ENCODE measurements at regions not wholly inside any gene's neighbourhood (a gene's known extent, or its start where the extent isn't known, plus 50 kb on each side); places are given as distances from the start of the nearest gene placed in this dataset.

GRCh38 chr12:65517656-65518210 lies 239.2 kb downstream of the MSRB3 start:
- peaks cover 0 to 4% of the 10 kb centered on the region in 2 donors for H3K9me3 ChIP-seq (ENCODE audit: control insufficient read depth in 2 of 2, insufficient read depth in 1 of 2, low read depth in 1 of 2, low read length in 1 of 2)
- H3K27me3 ChIP-seq (ENCODE audit: control insufficient read depth in 3 of 3, insufficient read depth in 3 of 3, low read length in 3 of 3) = no peaks in the 10 kb centered on the region
- no peaks in the 10 kb centered on the region for H3K4me1 ChIP-seq (ENCODE audit: control insufficient read depth in 3 of 3, insufficient read depth in 2 of 3, low read depth in 1 of 3, low read length in 2 of 3)
- WGBS, 3 donors = 86 to 93% (median 89%) methylated on average over 1 of the region's 1 CpG
- no peak overlapping the region for H3K4me3 ChIP-seq (ENCODE audit: low read depth in 1 of 3, low read length in 3 of 3)
- FAIRE-seq = no peak
- no peak overlapping the region for H3K27ac ChIP-seq (ENCODE audit: low read depth in 1 of 3, low read length in 2 of 3)
- H3K36me3 ChIP-seq (ENCODE audit: control insufficient read depth in 3 of 3, insufficient read depth in 2 of 3, low read depth in 1 of 3, low read length in 3 of 3) = no peaks in the 10 kb centered on the region
- DNase-seq = no peak

DNA sequence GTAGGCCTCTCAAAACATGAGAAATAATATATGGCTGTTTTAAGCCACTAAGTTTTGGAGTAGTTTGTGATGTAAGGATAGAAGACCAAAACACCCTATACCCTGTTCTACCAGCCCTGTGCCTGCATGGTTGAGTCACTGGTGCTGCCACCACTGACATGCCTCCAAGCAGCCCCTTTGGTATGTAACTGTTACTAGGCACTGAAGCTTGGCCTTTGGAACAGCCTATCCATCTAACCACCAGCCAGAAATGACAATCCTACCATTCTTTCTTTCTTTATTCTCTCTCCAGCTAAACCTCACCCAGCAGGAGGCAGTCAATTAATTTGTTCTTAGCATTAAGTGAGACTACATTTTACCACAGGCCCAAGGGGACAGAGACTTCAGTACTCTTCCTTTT lies 240.3 kb downstream of the MSRB3 start:
- H3K27ac ChIP-seq (ENCODE audit: low read depth in 1 of 3, low read length in 2 of 3) = no peak overlapping the region
- H3K4me1 ChIP-seq (ENCODE audit: control insufficient read depth in 3 of 3, insufficient read depth in 2 of 3, low read depth in 1 of 3, low read length in 2 of 3) = no peaks in the 10 kb centered on the region
- H3K9me3 ChIP-seq (ENCODE audit: control insufficient read depth in 2 of 2, insufficient read depth in 1 of 2, low read depth in 1 of 2, low read length in 1 of 2) = peaks cover 0 to 4% of the 10 kb centered on the region in 2 donors
- H3K27me3 ChIP-seq (ENCODE audit: control insufficient read depth in 3 of 3, insufficient read depth in 3 of 3, low read length in 3 of 3) = no peaks in the 10 kb centered on the region
- H3K36me3 ChIP-seq (ENCODE audit: control insufficient read depth in 3 of 3, insufficient read depth in 2 of 3, low read depth in 1 of 3, low read length in 3 of 3) = no peaks in the 10 kb centered on the region
- H3K4me3 ChIP-seq (ENCODE audit: low read depth in 1 of 3, low read length in 3 of 3) = no peak overlapping the region
- FAIRE-seq (no peak), DNase-seq (no peak)

DNA sequence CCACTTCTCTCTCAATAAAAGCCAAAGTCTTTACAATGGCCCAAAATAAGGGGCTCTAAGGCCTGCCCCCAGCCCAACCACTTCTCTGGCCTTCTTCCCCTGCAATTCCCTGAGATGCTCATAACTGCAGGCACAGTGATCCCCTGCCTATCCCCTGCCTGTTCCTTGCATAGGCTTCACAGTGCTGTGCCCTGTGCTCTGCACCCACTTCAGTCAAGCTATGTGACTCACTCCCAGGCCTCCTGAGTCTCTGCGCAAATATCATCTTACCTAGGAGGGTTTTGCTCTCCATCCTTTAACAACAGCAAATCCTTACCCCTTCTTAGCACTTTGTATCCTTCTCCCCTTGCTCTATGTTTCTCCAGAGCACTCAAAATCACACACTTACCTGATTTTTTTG lies 242.2 kb downstream of the MSRB3 start:
- Histone ChIP-seq H3K9me3 (ENCODE audit: control insufficient read depth in 2 of 2, insufficient read depth in 1 of 2, low read depth in 1 of 2, low read length in 1 of 2) (peaks cover 0 to 4% of the 10 kb centered on the region in 2 donors), H3K27ac (ENCODE audit: low read depth in 1 of 3, low read length in 2 of 3) (no peak overlapping the region), H3K27me3 (ENCODE audit: control insufficient read depth in 3 of 3, insufficient read depth in 3 of 3, low read length in 3 of 3) (no peaks in the 10 kb centered on the region), H3K4me1 (ENCODE audit: control insufficient read depth in 3 of 3, insufficient read depth in 2 of 3, low read depth in 1 of 3, low read length in 2 of 3) (no peaks in the 10 kb centered on the region), H3K36me3 (ENCODE audit: control insufficient read depth in 3 of 3, insufficient read depth in 2 of 3, low read depth in 1 of 3, low read length in 3 of 3) (no peaks in the 10 kb centered on the region), H3K4me3 (ENCODE audit: low read depth in 1 of 3, low read length in 3 of 3) (no peak overlapping the region)
- DNase-seq (no peak), FAIRE-seq (no peak)
- 94 to 100% (median 99%) methylated on average over 1 of the region's 1 CpG for WGBS, 3 donors

DNA sequence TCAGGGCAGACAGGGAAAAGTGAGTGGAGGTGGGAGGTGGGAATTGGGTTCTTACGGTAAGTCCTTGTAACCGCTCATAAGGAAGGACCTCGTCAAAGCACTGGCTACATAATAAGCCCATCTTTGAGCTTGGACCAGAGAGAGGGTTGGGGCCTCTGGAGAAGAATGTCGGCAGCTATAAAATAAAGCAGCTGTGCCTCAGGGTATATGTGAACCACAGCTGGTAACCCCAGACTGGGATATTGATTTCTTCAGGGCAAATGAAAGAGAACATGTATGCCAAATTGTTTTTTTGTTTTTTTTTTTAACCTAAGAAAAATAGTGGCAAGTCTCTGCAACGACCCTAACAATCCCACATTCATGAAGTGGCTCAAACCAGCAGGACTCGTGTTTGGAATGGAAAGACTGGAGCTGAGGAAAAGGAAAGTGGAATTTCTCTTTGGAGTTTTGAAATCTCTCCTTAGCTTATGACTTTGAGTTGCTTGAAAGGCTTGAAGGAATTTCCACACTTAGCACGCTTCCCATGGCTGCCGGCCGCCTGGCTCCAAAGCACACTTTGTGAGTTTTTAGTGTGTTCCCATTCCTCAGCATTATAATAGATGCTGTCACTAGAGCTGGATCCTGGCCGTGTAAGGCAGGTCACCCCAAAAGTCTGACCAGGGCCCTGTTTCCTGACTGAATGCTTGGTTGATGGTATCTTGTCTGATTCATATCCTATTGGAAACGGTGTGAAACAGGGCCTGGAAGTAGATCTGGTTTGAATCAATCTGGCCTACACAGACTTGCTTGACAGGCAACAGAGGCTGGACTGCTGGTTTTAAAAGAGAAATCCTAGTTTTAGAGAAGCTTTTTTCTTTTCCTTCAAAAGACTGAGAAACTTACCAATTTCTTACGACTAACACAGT lies 244.7 kb downstream of the MSRB3 start:
- no peaks in the 10 kb centered on the region for H3K36me3 ChIP-seq (ENCODE audit: control insufficient read depth in 3 of 3, insufficient read depth in 2 of 3, low read depth in 1 of 3, low read length in 3 of 3)
- H3K27ac ChIP-seq (ENCODE audit: low read depth in 1 of 3, low read length in 2 of 3) = no peak overlapping the region
- H3K4me1 ChIP-seq (ENCODE audit: control insufficient read depth in 3 of 3, insufficient read depth in 2 of 3, low read depth in 1 of 3, low read length in 2 of 3) = no peaks in the 10 kb centered on the region
- no peaks in the 10 kb centered on the region for H3K27me3 ChIP-seq (ENCODE audit: control insufficient read depth in 3 of 3, insufficient read depth in 3 of 3, low read length in 3 of 3)
- DNase-seq = no peak
- no peak for FAIRE-seq
- H3K9me3 ChIP-seq (ENCODE audit: control insufficient read depth in 2 of 2, insufficient read depth in 1 of 2, low read depth in 1 of 2, low read length in 1 of 2) = no peaks in the 10 kb centered on the region
- WGBS, 3 donors = 82 to 89% (median 84%) methylated on average over 12 of the region's 12 CpGs
- H3K4me3 ChIP-seq (ENCODE audit: low read depth in 1 of 3, low read length in 3 of 3) = no peak overlapping the region

GRCh38 chr12:65524666-65525065 lies 246.2 kb downstream of the MSRB3 start:
- no peak for FAIRE-seq
- Histone ChIP-seq H3K4me3 (ENCODE audit: low read depth in 1 of 3, low read length in 3 of 3) (no peak overlapping the region), H3K27ac (ENCODE audit: low read depth in 1 of 3, low read length in 2 of 3) (no peak overlapping the region), H3K9me3 (ENCODE audit: control insufficient read depth in 2 of 2, insufficient read depth in 1 of 2, low read depth in 1 of 2, low read length in 1 of 2) (no peaks in the 10 kb centered on the region), H3K4me1 (ENCODE audit: control insufficient read depth in 3 of 3, insufficient read depth in 2 of 3, low read depth in 1 of 3, low read length in 2 of 3) (no peaks in the 10 kb centered on the region), H3K36me3 (ENCODE audit: control insufficient read depth in 3 of 3, insufficient read depth in 2 of 3, low read depth in 1 of 3, low read length in 3 of 3) (no peaks in the 10 kb centered on the region), H3K27me3 (ENCODE audit: control insufficient read depth in 3 of 3, insufficient read depth in 3 of 3, low read length in 3 of 3) (no peaks in the 10 kb centered on the region)
- 61 to 68% (median 62%) methylated on average over 2 of the region's 2 CpGs for WGBS, 3 donors
- no peak for DNase-seq

GRCh38 chr12:65525491-65526141 lies 247.1 kb downstream of the MSRB3 start:
- no peaks in the 10 kb centered on the region for H3K9me3 ChIP-seq (ENCODE audit: control insufficient read depth in 2 of 2, insufficient read depth in 1 of 2, low read depth in 1 of 2, low read length in 1 of 2)
- no peaks in the 10 kb centered on the region for H3K4me1 ChIP-seq (ENCODE audit: control insufficient read depth in 3 of 3, insufficient read depth in 2 of 3, low read depth in 1 of 3, low read length in 2 of 3)
- no peak overlapping the region for H3K4me3 ChIP-seq (ENCODE audit: low read depth in 1 of 3, low read length in 3 of 3)
- WGBS, 3 donors = 81 to 90% (median 90%) methylated on average over 3 of the region's 3 CpGs
- DNase-seq (no peak), FAIRE-seq (no peak)
- H3K27me3 ChIP-seq (ENCODE audit: control insufficient read depth in 3 of 3, insufficient read depth in 3 of 3, low read length in 3 of 3) = no peaks in the 10 kb centered on the region
- no peaks in the 10 kb centered on the region for H3K36me3 ChIP-seq (ENCODE audit: control insufficient read depth in 3 of 3, insufficient read depth in 2 of 3, low read depth in 1 of 3, low read length in 3 of 3)
- H3K27ac ChIP-seq (ENCODE audit: low read depth in 1 of 3, low read length in 2 of 3) = no peak overlapping the region

- no peaks in the 10 kb centered on the region for H3K27me3 ChIP-seq (ENCODE audit: control insufficient read depth in 3 of 3, insufficient read depth in 3 of 3, low read length in 3 of 3)
- H3K9me3 ChIP-seq (ENCODE audit: control insufficient read depth in 2 of 2, insufficient read depth in 1 of 2, low read depth in 1 of 2, low read length in 1 of 2) = no peaks in the 10 kb centered on the region
- H3K4me1 ChIP-seq (ENCODE audit: control insufficient read depth in 3 of 3, insufficient read depth in 2 of 3, low read depth in 1 of 3, low read length in 2 of 3) = no peaks in the 10 kb centered on the region
- H3K36me3 ChIP-seq (ENCODE audit: control insufficient read depth in 3 of 3, insufficient read depth in 2 of 3, low read depth in 1 of 3, low read length in 3 of 3) = no peaks in the 10 kb centered on the region
- no peak overlapping the region for H3K4me3 ChIP-seq (ENCODE audit: low read depth in 1 of 3, low read length in 3 of 3)
- DNase-seq (no peak), FAIRE-seq (no peak)
- WGBS, 3 donors = 90 to 93% (median 92%) methylated on average over 2 of the region's 2 CpGs
- H3K27ac ChIP-seq (ENCODE audit: low read depth in 1 of 3, low read length in 2 of 3) = no peak overlapping the region
Observed at GRCh38 chr12:65526311-65526710, 247.8 kb downstream of the MSRB3 start.

DNA sequence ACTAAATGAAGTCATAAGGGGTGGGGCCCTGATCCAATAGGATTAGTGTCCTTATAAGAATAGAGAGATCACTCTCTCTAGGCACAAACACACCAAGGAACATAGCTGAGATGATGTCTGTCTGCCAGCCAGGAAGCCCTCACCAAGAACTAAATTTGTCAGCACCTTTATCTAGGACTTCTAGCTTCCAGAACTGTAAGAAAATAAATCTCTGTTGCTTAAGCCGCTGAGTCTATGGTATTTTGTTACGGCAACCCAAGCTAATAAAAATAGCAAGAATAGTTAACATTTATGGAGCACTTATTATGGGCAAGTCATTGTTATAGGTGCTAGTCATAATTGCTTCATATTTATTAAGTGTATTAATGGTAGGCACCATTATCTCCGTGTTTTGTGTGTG lies 249.6 kb downstream of the MSRB3 start:
- DNase-seq = no peak
- H3K27me3 ChIP-seq (ENCODE audit: control insufficient read depth in 3 of 3, insufficient read depth in 3 of 3, low read length in 3 of 3) = no peaks in the 10 kb centered on the region
- H3K4me3 ChIP-seq (ENCODE audit: low read depth in 1 of 3, low read length in 3 of 3) = no peak overlapping the region
- WGBS, 3 donors = 88 to 96% (median 94%) methylated on average over 3 of the region's 3 CpGs
- peaks cover 0 to 7% (median 0%) of the 10 kb centered on the region in 3 donors for H3K4me1 ChIP-seq (ENCODE audit: control insufficient read depth in 3 of 3, insufficient read depth in 2 of 3, low read depth in 1 of 3, low read length in 2 of 3)
- H3K36me3 ChIP-seq (ENCODE audit: control insufficient read depth in 3 of 3, insufficient read depth in 2 of 3, low read depth in 1 of 3, low read length in 3 of 3) = no peaks in the 10 kb centered on the region
- no peaks in the 10 kb centered on the region for H3K9me3 ChIP-seq (ENCODE audit: control insufficient read depth in 2 of 2, insufficient read depth in 1 of 2, low read depth in 1 of 2, low read length in 1 of 2)
- no peak for FAIRE-seq
- no peak overlapping the region for H3K27ac ChIP-seq (ENCODE audit: low read depth in 1 of 3, low read length in 2 of 3)
